ENCODE measurements at regions not wholly inside any gene's neighbourhood (a gene's known extent, or its start where the extent isn't known, plus 50 kb on each side); places are given as distances from the start of the nearest gene placed in this dataset.

DNA sequence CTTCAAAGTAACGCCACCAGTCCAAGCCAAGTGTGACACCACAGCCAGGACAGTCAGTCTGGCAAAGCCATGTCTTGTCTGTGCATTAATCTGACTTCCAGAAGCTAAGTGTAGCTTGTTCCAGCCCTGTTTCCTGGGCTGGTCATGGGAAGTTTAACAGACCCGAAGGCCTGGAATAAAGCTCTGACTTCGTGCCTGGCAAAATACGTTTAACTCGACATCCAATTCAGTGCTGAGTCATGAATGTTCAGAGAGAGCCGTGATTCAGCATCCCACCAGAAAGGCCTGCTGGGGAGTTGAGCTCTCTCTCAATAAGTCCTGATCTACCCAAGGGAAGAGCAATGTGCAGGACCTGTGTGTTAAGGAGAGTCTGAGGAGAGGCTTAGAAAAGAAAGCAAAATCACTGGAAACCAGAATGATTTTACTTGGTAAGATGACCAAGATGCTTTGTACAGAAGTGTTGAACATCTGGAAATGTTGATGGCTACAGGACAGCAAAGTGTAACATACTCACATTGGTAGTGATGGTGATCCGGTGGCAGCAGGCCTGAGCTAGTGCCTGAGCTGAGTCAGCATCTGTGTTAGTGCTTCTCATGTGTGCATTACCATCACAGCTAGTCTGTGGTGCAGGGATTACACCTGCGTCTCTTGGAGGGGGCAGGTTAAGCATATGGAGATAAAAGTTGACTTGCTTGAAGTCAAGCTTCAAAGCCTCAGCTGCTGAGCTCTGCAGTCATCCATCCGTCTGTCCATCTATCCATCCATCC is 743.7 kb upstream of the HS6ST1 start:
- no peak for DNase-seq

DNA sequence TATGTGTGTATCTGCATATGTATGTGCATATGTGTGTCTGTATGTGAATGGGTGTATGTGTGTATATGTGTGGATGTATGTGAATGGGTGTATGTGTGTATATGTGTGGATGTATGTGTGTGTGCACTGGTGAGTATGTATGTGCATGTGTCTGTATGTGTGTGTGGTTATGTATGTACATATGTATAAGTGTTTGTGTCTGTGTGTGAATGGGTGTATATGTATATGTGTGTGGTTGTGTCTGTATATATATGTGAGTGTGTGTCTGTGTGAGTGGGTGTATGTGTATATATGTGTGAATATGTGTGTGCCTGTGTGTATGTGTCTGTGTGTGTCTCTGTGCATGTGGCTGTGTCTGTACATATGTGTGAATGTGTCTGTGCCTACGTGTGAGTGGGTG is 748.4 kb upstream of the HS6ST1 start:
- no peak for DNase-seq

DNA sequence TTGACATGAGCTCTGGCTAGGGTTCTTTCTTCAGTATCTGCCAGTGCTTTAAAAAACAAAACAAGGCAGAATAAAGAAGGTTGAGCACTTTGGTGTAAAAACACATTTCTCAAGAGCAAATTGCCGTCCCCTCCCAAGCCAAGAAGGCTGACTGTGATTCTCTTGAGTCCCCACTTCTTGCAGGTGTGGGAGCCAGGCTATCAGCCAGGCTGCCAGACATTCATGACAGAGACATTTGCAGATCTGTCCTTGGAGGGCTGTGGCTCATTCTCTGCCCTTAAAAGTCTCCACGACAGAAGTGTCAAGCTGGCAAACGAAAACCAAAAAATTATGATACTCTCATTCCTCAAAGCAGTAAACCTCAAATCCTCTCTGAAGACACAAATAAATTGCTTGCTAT is 749.3 kb upstream of the HS6ST1 start:
- DNase-seq: no peak

DNA sequence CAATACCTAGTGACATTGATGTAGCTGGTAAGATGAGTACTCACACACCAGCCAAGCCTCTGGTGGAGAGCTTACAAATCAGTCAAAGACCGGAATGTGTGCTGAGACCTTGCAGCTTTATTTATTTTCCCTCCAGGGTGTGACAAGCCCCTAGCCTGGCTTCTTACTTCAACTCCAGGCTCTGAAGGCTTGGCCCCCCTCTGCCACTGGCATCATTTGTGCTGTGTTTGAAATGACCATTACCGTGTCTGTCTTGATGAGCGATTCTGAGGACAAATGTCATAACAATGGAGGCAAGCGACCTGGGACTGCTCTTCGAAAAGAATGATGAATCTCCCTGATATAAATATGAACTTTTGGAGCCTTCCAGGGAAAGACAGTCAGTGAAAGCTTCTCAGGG is 749.9 kb upstream of the HS6ST1 start:
- DNase-seq: no peak

DNA sequence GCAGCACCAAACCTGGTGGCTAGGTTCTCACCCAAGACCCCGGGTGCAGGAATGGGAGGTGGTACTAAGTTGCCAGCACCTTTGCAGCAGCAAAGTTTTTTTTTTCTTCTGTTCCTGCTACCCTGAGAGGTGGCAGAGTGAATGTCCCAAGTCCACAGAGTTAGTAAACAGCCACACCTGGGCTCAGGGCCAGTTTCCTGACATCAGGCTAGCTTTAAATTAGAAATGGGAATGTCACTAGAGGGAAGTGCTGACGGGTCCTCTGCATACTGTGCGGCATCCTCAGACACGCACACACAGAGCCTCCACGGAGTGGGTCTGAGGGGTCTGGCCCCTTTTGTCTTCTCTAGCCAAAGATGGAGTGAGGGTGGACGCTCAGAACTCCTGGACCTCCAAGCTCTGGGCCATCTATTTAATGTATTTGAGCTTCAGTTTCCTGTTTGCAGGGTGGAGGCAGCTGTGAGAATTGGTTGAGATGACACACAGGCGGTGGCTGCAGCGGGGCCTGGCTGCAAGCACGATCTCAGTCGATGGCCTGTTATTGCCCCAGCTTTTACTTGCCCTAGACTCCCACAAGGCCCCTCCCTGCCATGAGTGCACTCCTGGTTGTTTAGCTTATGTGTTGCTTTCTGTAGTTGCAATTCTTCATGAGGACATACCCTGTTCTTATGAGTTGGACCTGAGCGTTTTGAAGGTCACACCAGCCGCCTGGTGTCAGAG is 751.4 kb upstream of the HS6ST1 start:
- no peak for DNase-seq

DNA sequence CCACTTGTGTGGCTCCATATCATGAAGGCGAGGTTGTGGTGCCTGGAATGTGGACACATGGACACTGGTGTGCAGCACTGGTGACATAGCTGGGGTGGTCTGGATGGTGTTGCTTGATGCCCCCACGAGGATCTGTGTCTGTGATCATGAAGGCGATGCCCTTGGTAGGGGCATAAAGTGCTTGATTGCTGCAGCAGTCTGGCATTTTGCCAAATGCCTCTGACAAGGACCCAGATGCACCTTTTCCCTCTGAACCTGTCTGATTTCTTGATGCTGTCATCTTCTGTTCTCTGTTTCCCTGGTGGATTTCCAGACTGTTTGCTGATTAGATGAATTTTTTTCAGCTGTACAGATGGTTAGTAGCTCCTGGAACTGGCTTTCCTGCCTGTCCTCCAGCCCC is 752.0 kb upstream of the HS6ST1 start:
- no peak for DNase-seq

DNA sequence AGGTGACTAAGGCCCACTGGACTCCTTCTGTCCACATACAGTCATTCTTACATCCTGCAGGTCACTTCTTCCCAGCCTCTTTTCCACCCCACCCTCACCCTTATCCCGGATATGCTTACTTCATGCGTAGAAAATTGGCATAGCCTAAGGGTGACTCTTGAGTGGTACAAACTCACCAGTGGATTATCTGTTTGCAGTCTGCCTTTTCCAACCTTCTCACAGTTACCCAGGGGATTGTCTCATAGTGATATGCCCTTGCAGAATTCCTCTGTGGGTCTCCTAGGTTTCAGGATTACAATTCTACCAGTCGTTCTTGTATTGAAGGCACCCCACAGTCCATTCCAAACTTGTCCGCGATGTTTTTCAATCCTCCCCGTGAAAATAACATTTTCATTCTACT is 752.9 kb upstream of the HS6ST1 start:
- no peak for DNase-seq

DNA sequence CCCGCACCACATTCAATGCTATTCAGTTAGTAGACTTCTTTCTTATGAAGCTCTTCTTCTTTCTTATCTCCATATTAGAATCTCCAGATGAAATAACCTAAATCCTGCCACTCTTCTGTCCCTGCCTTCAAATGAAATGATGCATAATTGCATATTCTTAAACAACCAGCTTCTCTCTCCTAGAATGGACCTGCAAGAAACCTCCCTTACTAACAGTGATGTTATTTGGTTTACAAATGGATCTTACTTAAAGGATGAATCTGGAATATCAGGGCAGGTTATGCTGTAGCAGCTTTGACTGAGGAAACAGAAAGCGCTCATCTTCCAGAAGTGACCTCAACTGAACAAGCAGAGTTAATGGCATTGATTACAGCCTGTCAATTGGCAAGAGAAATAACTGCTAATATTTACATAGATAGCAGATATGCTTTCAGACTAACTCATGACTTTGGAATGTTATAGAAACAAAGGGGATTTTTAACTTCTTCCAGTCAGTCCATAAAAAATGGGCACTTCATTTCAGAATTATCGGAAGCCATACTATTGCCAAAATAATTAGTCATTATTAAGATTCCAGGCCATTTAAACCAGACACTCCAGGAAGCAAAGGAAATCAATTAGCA is 755.7 kb upstream of the HS6ST1 start:
- DNase-seq: no peak

DNA sequence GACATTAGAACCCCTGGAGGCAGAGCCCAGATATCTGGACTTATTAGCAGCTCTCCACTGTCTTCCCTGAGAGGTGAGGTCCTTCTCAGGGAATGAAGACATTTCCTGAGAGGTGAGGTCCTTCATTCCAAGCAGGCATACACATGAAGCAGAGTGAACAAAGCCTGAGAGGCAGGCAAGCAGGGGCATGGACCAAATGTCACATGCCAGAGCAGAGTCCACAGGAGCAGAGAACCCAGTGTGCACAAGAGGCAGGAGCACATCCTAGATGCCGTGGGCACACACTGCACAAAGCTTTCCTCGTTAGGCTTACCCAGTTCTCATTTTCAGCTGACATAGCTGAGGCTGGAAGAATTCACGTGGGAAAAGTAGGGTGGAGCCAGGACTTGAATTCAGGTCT is 759.9 kb upstream of the HS6ST1 start:
- DNase-seq: no peak

DNA sequence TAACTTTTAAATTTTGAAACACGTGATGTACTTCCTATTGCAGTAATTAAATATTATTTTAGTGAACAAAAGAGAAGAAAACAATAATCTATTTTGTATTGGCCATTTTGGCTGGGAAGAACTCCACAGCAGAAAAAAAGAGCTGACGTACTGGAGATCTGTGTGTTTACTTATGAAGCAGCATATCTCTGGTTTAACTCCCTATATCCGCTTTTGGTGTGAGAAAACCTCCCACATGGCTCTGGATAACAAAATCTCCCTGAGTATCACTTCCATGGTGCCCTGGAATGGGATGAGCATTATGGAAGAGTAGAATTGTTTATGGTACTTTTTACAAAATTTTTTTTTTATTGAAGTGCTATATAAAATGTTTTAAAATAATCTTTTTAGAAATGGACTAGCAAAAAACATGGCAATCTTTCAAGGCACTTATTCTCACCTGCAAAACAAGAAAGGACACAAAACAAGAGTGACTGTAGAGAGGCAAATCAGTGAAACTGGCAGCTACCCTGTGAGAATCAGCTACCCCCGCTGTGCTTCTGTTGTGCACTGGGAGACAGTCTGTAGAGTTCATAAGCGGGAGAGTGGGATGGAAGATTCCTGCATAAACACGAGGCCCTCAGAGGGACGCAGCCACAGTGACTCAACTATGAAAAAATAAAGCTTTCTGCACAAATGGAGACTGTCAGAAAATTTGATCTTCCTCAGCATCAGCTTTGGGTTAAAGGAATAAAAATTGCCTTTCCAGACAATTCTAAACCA is 762.2 kb upstream of the HS6ST1 start:
- no peak for DNase-seq

DNA sequence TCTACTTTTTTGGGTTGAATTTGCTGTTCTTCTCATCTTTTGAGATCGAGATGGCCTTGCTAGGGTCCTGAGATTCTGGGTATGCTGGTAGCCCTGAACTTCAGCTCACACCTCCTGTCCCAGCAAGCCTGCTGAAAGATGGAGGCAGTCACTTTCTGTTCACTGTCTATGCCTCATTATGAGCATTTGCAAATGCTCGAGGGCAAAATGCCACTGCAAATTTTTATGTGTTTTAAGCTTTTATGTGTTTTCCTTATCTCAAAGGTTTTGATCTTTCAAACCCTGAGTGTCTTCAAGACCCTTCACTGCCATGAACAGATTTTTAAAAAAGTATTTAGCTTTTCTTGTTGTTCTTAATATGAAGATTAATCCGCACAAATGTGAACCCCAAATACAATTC is 766.7 kb upstream of the HS6ST1 start:
- DNase-seq: no peak

DNA sequence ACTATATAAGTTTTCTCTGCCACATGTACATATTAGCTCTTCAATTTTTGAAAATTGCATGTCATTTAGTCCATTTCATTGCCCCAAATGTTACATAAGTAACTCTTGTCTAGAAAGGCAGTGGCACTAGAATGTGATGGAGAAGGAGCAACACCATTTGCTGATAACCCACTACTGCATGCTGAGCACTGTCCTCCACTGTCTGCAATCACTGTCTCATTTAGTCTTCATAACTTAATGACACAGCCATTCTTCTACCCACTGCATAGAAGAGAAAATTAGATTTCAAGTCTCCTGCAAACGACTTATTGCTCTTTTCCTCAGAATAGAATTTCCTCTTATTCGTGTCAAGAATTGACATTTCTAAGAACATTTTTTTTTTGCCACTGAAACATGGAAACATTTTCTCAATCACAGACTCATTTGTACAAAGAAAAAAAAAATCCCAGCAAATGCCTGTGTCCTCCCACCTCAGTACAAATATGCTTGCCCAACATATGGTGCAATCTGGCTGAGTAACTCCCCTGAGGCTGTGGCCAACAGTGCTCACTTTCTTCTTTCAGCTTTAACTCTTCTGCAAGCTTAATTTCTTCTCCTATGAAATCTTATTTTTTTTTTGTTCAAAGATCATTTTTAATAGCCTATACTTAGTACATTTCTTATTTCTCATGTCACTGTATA is 768.6 kb upstream of the HS6ST1 start:
- no peak for DNase-seq

DNA sequence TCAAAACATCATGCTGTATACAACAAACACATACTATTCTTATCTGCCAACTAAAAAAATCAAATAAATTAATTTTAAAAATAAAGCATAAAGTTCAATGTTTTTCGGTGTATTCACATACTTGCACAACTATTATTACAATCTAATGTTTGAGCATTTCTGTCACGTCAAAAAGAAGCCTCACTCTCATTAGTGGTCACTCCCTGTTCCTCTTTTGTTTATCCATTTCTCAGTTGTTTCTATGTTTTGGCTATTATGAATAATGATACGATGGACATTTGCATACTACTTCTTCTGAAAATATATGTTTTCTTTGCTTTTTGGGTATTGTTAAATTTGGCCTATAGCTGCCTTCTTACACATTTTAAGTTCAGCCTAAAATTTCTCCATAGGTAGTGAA is 773.0 kb upstream of the HS6ST1 start:
- DNase-seq: no peak

DNA sequence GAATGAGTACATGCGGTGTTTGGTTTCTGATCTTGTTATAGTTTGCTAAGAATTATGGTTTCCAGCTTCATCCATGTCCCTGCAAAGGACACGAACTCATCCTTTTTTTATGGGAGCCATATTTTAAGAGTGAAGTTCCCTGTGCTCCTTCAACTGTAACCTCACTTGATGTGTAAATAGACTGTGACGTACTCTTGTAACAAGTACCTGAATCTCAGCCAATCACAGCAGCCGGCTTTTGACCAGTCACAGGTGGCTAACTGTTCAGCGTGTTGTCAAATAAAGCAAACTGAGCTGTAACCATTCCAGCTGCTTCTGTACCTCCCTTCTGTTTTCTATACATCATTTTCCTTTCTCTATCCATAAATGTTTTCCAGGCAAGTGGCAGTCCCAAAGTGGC is 774.3 kb upstream of the HS6ST1 start:
- no peak for DNase-seq

DNA sequence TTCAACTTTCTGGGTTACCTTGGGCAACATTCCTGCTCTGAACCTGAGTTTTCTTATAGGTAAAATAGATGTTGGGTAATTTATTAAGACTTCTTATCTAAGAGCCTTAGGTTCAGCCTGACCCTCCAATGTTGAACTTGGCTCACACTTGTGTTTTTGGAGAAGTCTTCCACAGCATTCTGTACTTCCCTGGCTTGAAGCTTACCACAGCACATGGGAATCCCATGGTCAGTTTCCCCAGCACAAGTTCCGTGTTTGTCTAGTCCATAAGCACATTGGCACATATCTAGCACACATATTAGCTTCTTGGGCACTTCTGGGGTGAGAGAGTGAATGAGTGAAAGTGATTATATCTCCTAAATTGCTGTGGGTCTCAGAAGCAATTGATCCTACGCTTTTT is 782.5 kb upstream of the HS6ST1 start:
- DNase-seq: no peak

DNA sequence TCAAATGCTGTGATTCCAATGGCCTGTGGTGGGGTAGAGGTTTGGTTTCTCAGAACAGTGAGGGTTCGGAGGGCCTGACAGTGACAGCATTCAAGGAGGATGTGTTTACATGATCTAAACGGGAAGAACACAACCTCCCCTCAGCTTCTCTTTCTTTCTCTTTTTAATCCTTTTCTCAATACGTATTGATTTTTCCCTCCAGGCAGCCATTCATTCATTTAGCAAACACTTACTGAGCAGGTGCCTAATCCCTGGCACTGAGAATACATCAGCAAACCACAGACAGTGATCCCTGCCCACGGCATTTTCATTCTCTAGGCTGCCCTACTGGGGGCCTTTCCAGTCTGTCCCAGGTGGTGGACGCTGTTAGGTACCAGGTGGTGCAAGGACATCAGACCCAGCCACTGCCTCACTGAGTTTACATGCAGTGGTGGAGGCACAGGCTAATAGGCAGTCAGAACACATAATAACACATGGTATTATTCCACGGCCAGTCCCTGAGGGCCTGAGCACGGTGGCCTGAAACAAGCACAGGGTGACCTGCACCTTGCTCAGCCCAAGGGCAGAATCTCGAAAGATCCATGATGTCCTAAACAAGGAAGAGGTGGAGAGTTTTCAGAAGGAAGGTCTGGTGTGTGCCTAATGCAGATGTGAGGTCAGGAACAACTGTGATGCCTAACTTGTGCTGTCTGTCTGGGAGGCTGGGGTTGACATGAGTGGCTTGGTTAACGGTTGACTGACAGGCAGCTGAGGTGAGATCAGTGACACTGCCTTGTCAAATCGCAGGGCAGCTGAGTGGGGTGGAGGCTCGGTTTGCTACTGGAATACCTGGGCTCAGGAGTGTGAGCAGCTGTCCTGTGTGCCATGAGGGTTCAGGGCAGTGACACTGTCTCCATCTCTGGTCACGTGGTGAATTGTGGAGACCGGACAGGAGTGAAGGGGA is 785.5 kb upstream of the HS6ST1 start:
- DNase-seq: no peak

DNA sequence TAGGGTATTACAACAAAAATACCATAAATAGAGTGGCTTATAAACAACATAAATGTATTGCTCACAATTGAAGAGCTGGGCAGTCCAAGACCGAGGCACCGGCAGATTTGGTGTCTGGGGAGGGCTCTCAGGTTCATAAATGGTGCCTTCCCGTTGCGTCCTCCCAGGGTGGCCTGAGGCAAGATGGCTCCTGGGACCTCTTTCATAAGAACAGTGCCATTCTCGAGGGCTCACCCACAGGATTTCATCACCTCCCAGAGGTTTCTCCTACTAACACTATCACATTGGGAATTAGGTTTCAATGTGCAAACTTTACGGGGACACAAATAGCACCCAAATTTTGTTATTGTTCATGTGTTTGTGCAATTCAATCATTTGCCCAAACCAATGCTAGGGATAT is 793.5 kb upstream of the HS6ST1 start:
- DNase-seq: no peak

DNA sequence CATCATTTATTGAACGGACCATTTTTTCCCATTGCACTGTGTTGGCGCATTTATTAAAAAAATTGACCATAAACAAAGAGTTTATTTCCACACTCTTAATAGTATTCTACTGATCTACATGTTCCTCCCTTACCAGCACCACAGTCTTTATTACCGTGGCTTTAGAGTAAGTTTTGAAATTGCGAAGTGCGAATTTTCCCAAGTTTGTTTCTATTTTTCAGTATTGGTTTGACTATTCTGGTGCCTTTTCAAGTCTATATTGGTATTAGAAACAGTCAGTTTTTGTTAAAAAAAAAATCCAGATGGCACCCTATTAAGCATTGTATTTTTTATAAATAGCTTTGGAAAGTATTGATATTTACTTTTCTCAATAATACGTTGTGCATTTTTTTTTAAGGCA is 795.1 kb upstream of the HS6ST1 start:
- DNase-seq: no peak

DNA sequence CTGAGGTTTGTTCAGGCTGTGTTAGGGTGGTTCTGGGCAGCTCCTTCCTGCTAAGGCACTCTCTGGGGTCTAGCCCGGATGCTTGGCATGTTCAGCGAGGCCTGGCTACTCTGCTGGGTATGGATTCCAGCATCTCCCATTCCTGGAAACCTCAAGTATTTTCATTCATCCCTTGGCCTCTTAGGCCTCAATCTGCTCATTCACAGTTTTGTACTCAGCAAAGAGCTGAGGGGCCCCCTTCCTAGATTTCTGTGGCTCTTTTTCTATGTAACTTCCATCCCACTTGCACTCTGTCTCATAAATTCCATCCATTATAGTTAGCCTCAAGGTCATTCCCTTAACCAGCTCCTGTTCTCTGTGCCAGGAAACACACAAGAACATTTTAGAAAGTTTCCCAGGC is 798.8 kb upstream of the HS6ST1 start:
- no peak for DNase-seq

DNA sequence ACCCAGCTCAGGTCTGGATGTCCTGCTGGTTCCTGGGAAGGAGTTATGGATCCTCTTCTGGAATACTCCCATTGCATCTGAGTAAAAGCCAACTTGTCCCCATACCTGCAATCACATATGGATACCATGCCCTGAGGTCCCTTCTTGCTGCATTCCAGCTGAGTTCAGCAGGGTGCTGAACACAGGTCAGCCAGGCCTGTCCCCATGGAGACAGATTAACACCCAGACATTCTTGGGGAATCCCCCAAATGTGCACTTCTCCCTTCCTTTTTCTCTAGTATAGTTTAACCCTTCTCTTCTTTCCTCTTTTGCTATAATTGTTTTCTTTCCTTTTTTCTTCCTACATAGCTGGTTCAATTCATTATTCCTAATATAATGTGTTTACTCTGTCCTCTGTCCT is 799.6 kb upstream of the HS6ST1 start:
- DNase-seq: no peak

DNA sequence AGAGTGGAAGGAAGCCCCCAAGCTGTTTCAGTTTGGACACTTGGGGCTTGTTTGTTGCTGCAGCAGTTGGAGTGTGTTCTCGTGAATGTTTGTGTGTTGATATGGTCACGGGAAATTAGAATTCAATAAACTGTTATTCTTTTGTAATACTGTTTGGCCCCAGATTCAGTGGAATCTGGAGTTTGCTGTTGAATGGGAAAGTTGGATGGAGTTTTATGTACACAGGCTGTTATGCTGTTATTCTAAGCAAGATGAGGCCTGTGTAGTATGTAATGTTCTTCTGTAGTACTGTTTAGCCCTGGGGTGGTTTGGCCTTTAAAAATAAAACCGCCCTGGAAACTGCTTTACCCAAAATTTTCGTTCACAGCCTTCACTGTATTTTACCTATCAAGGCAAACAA is 810.4 kb upstream of the HS6ST1 start:
- DNase-seq: no peak

All from NCI-H1417 treated with DMSO at 0.1 percent for 48 hours (cell line).